ENCODE measurements at regions not wholly inside any gene's neighbourhood (a gene's known extent, or its start where the extent isn't known, plus 50 kb on each side); places are given as distances from the start of the nearest gene placed in this dataset.

DNA sequence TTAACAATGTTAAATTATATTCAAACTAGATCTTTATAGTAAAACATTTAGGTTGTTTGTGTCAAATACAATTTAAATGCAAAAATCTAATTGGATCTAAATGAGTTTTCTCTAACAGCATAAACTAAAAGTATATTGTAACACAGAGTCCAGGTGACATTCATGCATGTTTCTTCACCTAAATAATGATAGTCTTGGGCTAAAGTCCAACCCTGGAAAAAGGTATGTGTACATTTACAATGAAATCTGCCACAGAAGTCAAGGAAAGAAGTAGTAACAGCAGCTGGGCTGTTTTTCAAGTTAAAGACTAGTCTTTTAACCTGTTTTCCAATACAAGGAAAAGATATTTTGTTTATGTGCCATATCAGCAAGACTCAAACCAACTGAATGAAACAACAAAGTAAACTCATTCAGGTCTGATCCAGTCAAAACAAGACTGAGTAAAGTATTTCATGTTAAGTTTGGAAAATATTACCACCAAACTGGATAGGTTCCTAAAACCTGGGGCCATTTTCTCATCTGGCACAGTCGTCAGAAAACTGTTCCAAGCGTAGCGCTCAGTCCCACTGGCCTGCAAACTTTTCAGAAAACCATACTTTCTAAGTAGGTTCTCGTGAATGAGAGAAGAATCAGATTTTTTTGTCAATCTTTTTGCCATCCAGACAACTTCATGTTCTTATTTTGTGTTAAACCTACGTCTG lies 349.2 kb downstream of the HGF start:
- no peak overlapping the region for H3K4me3 ChIP-seq
- no peaks in the 10 kb centered on the region for H3K4me1 ChIP-seq (ENCODE audit: low read depth)
- H3K36me3 ChIP-seq (ENCODE audit: low read depth) = no peaks in the 10 kb centered on the region
- no peaks in the 10 kb centered on the region for H3K9me3 ChIP-seq
- DNase-seq (no peak), ATAC-seq (peak; percentile 59)
- intact Hi-C loops (cut with DNase I, micrococcal nuclease) = no loop called here
- TF ChIP-seq, protein P1, sequence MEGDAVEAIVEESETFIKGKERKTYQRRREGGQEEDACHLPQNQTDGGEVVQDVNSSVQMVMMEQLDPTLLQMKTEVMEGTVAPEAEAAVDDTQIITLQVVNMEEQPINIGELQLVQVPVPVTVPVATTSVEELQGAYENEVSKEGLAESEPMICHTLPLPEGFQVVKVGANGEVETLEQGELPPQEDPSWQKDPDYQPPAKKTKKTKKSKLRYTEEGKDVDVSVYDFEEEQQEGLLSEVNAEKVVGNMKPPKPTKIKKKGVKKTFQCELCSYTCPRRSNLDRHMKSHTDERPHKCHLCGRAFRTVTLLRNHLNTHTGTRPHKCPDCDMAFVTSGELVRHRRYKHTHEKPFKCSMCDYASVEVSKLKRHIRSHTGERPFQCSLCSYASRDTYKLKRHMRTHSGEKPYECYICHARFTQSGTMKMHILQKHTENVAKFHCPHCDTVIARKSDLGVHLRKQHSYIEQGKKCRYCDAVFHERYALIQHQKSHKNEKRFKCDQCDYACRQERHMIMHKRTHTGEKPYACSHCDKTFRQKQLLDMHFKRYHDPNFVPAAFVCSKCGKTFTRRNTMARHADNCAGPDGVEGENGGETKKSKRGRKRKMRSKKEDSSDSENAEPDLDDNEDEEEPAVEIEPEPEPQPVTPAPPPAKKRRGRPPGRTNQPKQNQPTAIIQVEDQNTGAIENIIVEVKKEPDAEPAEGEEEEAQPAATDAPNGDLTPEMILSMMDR (IDR thresholded peaks at IDR 0.05) = no peak

- DNase-seq = no peak
- intact Hi-C loops (cut with DNase I, micrococcal nuclease) = no loop called here
- TF ChIP-seq, protein P1 (IDR thresholded peaks at IDR 0.05) = no peak
- no peak for ATAC-seq
- Histone ChIP-seq H3K36me3 (ENCODE audit: low read depth) (no peaks in the 10 kb centered on the region), H3K9me3 (no peaks in the 10 kb centered on the region), H3K4me1 (ENCODE audit: low read depth) (no peaks in the 10 kb centered on the region), H3K4me3 (no peak overlapping the region)
Measured at GRCh38 chr7:81419731-81420130, 350.1 kb downstream of the HGF start.

DNA sequence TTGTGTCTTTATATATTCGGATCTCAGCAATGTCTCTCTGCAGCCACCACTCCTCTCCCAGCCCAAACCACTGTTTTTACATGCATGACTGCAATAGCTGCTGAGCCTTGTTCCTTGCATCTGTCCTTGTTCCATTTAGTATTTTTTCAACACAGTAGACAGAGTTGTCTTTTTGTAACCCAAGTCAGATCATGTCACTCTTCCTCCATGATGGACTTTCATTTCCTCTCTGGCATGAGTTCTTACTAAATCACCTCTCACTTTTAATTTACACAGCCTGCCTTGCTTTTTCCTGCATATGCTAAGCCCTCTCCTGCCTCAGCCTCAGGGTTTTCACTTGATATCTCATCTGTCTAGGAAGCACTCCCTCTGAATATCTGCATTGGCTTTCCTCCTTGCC lies 353.2 kb downstream of the HGF start:
- TF ChIP-seq, protein P1 (IDR thresholded peaks at IDR 0.05) = no peak
- Histone ChIP-seq H3K4me3 (no peak overlapping the region), H3K36me3 (ENCODE audit: low read depth) (no peaks in the 10 kb centered on the region), H3K9me3 (no peaks in the 10 kb centered on the region), H3K4me1 (ENCODE audit: low read depth) (peaks cover 5% of the 10 kb centered on the region)
- intact Hi-C loops (cut with DNase I, micrococcal nuclease) = no loop called here
- ATAC-seq = no peak
- no peak for DNase-seq

GRCh38 chr7:81415181-81415580 lies 354.7 kb downstream of the HGF start:
- TF ChIP-seq, protein P1 (IDR thresholded peaks at IDR 0.05) = no peak
- intact Hi-C loops (cut with DNase I, micrococcal nuclease) = no loop called here
- no peaks in the 10 kb centered on the region for H3K36me3 ChIP-seq (ENCODE audit: low read depth)
- H3K4me1 ChIP-seq (ENCODE audit: low read depth) = peaks cover 5% of the 10 kb centered on the region
- H3K9me3 ChIP-seq = no peaks in the 10 kb centered on the region
- ATAC-seq = no peak
- DNase-seq = no peak
- H3K4me3 ChIP-seq = no peak overlapping the region

GRCh38 chr7:81414411-81414810 lies 355.4 kb downstream of the HGF start:
- ATAC-seq = peak; percentile 90
- no peak overlapping the region for H3K4me3 ChIP-seq
- H3K36me3 ChIP-seq (ENCODE audit: low read depth) = no peaks in the 10 kb centered on the region
- intact Hi-C loops (cut with DNase I, micrococcal nuclease) = no loop called here
- H3K4me1 ChIP-seq (ENCODE audit: low read depth) = peaks cover 5% of the 10 kb centered on the region
- H3K9me3 ChIP-seq = no peaks in the 10 kb centered on the region
- peak in 1 of 3 donors; percentile 44 for DNase-seq
- TF ChIP-seq, protein P1 (IDR thresholded peaks at IDR 0.05) = no peak
